Erythroblast (primary cell): ENCODE measurements at regions not wholly inside any gene's neighbourhood (a gene's known extent, or its start where the extent isn't known, plus 50 kb on each side); places are given as distances from the start of the nearest gene placed in this dataset.

ENCODE experiments used
- GATA1 ChIP-seq: IDR thresholded peaks from 2 replicates; pipeline ENCODE4 v1.6.1; 2011; ENCODE audit warnings: low read depth, mild to moderate bottlenecking, control low read depth, low read length, moderate library complexity
- POLR2A ChIP-seq: IDR thresholded peaks from 2 replicates; pipeline ENCODE4 v1.6.1; 2011; ENCODE audit warnings: mild to moderate bottlenecking, low read length

DNA sequence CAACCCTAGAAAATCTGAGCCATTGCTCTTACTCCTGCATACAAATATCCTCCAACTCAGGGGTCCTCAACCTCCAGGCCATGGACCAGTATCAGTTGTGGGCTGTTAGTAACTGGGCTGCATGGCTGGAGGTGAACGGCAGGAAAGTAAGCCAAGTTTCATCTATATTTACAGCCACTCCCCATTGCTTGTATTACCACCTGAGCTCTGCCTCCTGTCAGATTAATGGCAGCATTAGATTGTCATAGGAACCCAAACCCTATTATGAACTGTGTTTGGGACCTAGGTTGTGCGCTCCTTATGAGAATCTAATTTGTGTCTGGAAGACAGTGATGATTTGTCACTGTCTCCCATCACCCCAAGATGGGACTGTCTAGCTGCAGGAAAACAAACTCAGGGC is 246.5 kb upstream of the CDIN1 start:
- TF ChIP-seq POLR2A, result no peak
- no peak for TF ChIP-seq GATA1
